ENCODE measurements at regions not wholly inside any gene's neighbourhood (a gene's known extent, or its start where the extent isn't known, plus 50 kb on each side); places are given as distances from the start of the nearest gene placed in this dataset.
A peak's percentile ranks its signal among the peaks of the same experiment; 100 is the strongest.

GRCh38 chr12:27871946-27872345, 91.9 kb upstream of the MANSC4 start:
- no peak overlapping the region for H3K9ac ChIP-seq (ENCODE audit: control insufficient read depth, extremely low read depth, insufficient read depth, low read length)
- H4K20me1 ChIP-seq (ENCODE audit: control insufficient read depth, extremely low read depth, insufficient read depth, low read length): no peaks in the 10 kb centered on the region
- H2AFZ ChIP-seq (ENCODE audit: control insufficient read depth, low read length): no peak overlapping the region
- no peaks in the 10 kb centered on the region for H3K9me3 ChIP-seq (ENCODE audit: control insufficient read depth, low read depth, low read length)
- DNase-seq (ENCODE audit: low read depth, low spot score) (no peak), FAIRE-seq (peak; percentile 29)
- H3K79me2 ChIP-seq (ENCODE audit: control insufficient read depth, insufficient read depth, low read length): no peaks in the 10 kb centered on the region
- H3K9me1 ChIP-seq (ENCODE audit: control insufficient read depth, extremely low read depth, insufficient read depth, low read length): no peaks in the 10 kb centered on the region
- H3K27me3 ChIP-seq (ENCODE audit: control insufficient read depth, extremely low read depth, insufficient read depth, low read length): no peaks in the 10 kb centered on the region
- H3K36me3 ChIP-seq (ENCODE audit: control insufficient read depth in 2 of 2, extremely low read depth in 1 of 2, insufficient read depth in 2 of 2, low read length in 2 of 2): no peaks in the 10 kb centered on the region
- peaks cover 4% of the 10 kb centered on the region for H3K4me1 ChIP-seq (ENCODE audit: control insufficient read depth, extremely low read depth, insufficient read depth, low read length)
- dilution Hi-C loops (cut with MboI; ENCODE audit: extremely low pct_ligation_motif_present, low sequenced_read_pairs): no loop called here
- H3K4me2 ChIP-seq (ENCODE audit: control insufficient read depth, extremely low read depth, insufficient read depth, low read depth, low read length): no peak overlapping the region
- H3K27ac ChIP-seq (ENCODE audit: control insufficient read depth, insufficient read depth, low read length): no peak overlapping the region
- no peak for TF ChIP-seq EZH2 (IDR thresholded peaks at IDR 0.05; ENCODE audit: low read length)
- H3K4me3 ChIP-seq (ENCODE audit: control insufficient read depth in 2 of 3, extremely low read depth in 1 of 3, insufficient read depth in 2 of 3, low read depth in 1 of 3, low read length in 3 of 3): no peak overlapping the region

DNA sequence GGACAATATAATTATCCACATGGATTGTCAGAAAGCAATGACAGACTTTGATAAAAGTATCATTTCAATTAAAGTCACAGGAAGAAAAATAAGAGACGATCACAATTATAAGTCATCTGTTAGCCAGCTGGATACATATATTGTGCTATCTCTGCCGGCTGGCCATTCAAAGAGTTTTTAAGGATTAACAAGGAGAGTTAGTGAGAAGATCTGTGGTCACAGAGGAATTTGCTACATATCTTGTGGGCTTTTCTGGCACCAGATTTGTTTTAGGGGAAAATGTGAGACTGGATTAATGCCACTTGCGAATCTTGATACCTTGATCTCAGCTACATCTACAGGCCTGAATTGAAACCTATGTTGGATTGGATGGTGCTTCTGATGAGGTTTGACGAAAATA, 90.9 kb upstream of the MANSC4 start:
- H3K4me1 ChIP-seq (ENCODE audit: control insufficient read depth, extremely low read depth, insufficient read depth, low read length): peaks cover 4% of the 10 kb centered on the region
- H3K4me3 ChIP-seq (ENCODE audit: control insufficient read depth in 2 of 3, extremely low read depth in 1 of 3, insufficient read depth in 2 of 3, low read depth in 1 of 3, low read length in 3 of 3): no peak overlapping the region
- H3K9me1 ChIP-seq (ENCODE audit: control insufficient read depth, extremely low read depth, insufficient read depth, low read length): no peaks in the 10 kb centered on the region
- H3K9me3 ChIP-seq (ENCODE audit: control insufficient read depth, low read depth, low read length): no peaks in the 10 kb centered on the region
- H4K20me1 ChIP-seq (ENCODE audit: control insufficient read depth, extremely low read depth, insufficient read depth, low read length): no peaks in the 10 kb centered on the region
- no peak for DNase-seq (ENCODE audit: low read depth, low spot score)
- no peak for FAIRE-seq
- H3K27me3 ChIP-seq (ENCODE audit: control insufficient read depth, extremely low read depth, insufficient read depth, low read length): no peaks in the 10 kb centered on the region
- no peaks in the 10 kb centered on the region for H3K79me2 ChIP-seq (ENCODE audit: control insufficient read depth, insufficient read depth, low read length)
- H2AFZ ChIP-seq (ENCODE audit: control insufficient read depth, low read length): no peak overlapping the region
- no peak overlapping the region for H3K4me2 ChIP-seq (ENCODE audit: control insufficient read depth, extremely low read depth, insufficient read depth, low read depth, low read length)
- H3K9ac ChIP-seq (ENCODE audit: control insufficient read depth, extremely low read depth, insufficient read depth, low read length): no peak overlapping the region
- dilution Hi-C loops (cut with MboI; ENCODE audit: extremely low pct_ligation_motif_present, low sequenced_read_pairs): no loop called here
- no peak for TF ChIP-seq EZH2 (IDR thresholded peaks at IDR 0.05; ENCODE audit: low read length)
- TF ChIP-seq, protein P1, sequence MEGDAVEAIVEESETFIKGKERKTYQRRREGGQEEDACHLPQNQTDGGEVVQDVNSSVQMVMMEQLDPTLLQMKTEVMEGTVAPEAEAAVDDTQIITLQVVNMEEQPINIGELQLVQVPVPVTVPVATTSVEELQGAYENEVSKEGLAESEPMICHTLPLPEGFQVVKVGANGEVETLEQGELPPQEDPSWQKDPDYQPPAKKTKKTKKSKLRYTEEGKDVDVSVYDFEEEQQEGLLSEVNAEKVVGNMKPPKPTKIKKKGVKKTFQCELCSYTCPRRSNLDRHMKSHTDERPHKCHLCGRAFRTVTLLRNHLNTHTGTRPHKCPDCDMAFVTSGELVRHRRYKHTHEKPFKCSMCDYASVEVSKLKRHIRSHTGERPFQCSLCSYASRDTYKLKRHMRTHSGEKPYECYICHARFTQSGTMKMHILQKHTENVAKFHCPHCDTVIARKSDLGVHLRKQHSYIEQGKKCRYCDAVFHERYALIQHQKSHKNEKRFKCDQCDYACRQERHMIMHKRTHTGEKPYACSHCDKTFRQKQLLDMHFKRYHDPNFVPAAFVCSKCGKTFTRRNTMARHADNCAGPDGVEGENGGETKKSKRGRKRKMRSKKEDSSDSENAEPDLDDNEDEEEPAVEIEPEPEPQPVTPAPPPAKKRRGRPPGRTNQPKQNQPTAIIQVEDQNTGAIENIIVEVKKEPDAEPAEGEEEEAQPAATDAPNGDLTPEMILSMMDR (optimal IDR thresholded peaks at IDR 0.05 in 1 of 3, IDR thresholded peaks at IDR 0.05 in 1 of 3, conservative IDR thresholded peaks at IDR 0.05 in 1 of 3; ENCODE audit: extremely low read depth in 1 of 3, insufficient read depth in 2 of 3, low read length in 3 of 3): no peak
- H3K27ac ChIP-seq (ENCODE audit: control insufficient read depth, insufficient read depth, low read length): no peak overlapping the region
- no peaks in the 10 kb centered on the region for H3K36me3 ChIP-seq (ENCODE audit: control insufficient read depth in 2 of 2, extremely low read depth in 1 of 2, insufficient read depth in 2 of 2, low read length in 2 of 2)

DNA sequence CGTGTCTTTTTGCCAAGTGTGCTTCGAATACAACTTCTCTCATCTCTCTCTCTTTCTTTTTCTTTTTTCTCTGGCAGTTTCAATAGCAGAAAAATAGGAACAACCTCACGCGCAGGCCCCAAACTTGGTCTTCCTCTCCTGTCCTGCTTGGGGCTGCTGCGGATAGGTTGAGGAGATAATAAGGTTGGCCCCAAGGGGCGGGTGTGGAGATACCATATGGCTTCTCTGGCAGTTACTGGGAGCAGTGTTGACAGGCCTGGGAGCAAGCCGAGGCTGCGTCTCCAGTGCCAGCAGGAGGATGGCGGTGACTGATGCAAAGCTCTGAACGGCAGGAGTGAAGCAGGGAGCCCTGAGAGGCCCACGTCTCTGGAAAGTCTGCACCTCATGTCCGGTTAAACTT, 89.5 kb upstream of the MANSC4 start:
- H3K27me3 ChIP-seq (ENCODE audit: control insufficient read depth, extremely low read depth, insufficient read depth, low read length): no peaks in the 10 kb centered on the region
- DNase-seq (ENCODE audit: low read depth, low spot score) (no peak), FAIRE-seq (no peak)
- peak overlapping the region; percentile 69 for H2AFZ ChIP-seq (ENCODE audit: control insufficient read depth, low read length)
- no peaks in the 10 kb centered on the region for H3K9me1 ChIP-seq (ENCODE audit: control insufficient read depth, extremely low read depth, insufficient read depth, low read length)
- H4K20me1 ChIP-seq (ENCODE audit: control insufficient read depth, extremely low read depth, insufficient read depth, low read length): no peaks in the 10 kb centered on the region
- no peak overlapping the region for H3K4me2 ChIP-seq (ENCODE audit: control insufficient read depth, extremely low read depth, insufficient read depth, low read depth, low read length)
- TF ChIP-seq, protein P1 (optimal IDR thresholded peaks at IDR 0.05 in 1 of 3, IDR thresholded peaks at IDR 0.05 in 1 of 3, conservative IDR thresholded peaks at IDR 0.05 in 1 of 3; ENCODE audit: extremely low read depth in 1 of 3, insufficient read depth in 2 of 3, low read length in 3 of 3): no peak
- TF ChIP-seq EZH2 (IDR thresholded peaks at IDR 0.05; ENCODE audit: low read length): no peak
- no peaks in the 10 kb centered on the region for H3K9me3 ChIP-seq (ENCODE audit: control insufficient read depth, low read depth, low read length)
- no peak overlapping the region for H3K27ac ChIP-seq (ENCODE audit: control insufficient read depth, insufficient read depth, low read length)
- H3K79me2 ChIP-seq (ENCODE audit: control insufficient read depth, insufficient read depth, low read length): no peaks in the 10 kb centered on the region
- dilution Hi-C loops (cut with MboI; ENCODE audit: extremely low pct_ligation_motif_present, low sequenced_read_pairs): no loop called here
- H3K4me3 ChIP-seq (ENCODE audit: control insufficient read depth in 2 of 3, extremely low read depth in 1 of 3, insufficient read depth in 2 of 3, low read depth in 1 of 3, low read length in 3 of 3): no peak overlapping the region
- H3K36me3 ChIP-seq (ENCODE audit: control insufficient read depth in 2 of 2, extremely low read depth in 1 of 2, insufficient read depth in 2 of 2, low read length in 2 of 2): no peaks in the 10 kb centered on the region
- H3K4me1 ChIP-seq (ENCODE audit: control insufficient read depth, extremely low read depth, insufficient read depth, low read length): peaks cover 8% of the 10 kb centered on the region
- H3K9ac ChIP-seq (ENCODE audit: control insufficient read depth, extremely low read depth, insufficient read depth, low read length): no peak overlapping the region
